GM19395 (cell line): ENCODE measurements at regions not wholly inside any gene's neighbourhood (a gene's known extent, or its start where the extent isn't known, plus 50 kb on each side); places are given as distances from the start of the nearest gene placed in this dataset.

Experiments
- ATAC-seq: cut with Tn5 transposase; IDR thresholded peaks from one replicate; pipeline ENCODE4 v1.9.1; 2021; ENCODE audit warnings: mild to moderate bottlenecking, moderate library complexity; ENCODE audit not compliant: unreplicated experiment

DNA sequence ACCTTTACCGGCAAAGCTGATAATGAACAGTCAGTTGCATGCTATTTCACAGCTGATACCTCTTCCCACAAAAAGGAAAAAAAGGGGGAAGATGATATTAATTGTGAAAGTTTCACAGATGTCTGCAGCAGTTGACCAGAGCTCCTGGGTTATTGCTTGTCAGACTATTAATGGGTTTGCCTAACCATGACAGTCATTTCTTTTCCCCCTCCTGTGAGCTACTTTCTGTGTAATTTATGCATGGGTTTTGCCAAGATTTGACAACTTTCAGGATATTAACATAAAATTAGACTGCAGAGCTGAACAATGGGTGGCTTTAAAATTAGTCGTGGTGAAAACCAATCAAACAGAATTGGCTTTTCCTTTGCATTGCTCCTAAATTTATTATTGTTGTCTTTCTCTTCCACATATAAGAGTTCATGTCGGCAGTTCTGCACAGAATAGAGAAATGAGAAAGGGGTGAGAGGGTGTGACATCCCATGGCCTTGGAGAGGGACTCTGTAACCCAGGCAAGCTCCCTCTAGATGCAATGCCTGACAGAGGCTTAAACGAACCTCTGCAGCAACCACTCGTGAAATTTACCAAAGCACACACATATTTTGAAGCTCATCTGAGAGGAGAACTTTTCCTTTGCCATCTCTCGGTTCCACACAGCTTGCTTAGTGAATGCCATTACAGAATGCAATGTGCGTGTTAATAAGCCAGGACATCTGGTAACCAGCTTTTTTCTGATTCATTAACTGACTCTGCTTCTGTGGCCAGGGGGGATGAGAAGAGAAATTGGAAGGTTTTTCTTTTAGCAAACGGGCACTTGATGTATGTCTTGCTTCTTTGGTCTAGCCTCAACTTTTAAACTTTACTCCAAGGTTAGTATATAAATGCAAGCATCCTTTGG is 82.2 kb upstream of the ITGA4 start:
- ATAC-seq: peak; percentile 79

DNA sequence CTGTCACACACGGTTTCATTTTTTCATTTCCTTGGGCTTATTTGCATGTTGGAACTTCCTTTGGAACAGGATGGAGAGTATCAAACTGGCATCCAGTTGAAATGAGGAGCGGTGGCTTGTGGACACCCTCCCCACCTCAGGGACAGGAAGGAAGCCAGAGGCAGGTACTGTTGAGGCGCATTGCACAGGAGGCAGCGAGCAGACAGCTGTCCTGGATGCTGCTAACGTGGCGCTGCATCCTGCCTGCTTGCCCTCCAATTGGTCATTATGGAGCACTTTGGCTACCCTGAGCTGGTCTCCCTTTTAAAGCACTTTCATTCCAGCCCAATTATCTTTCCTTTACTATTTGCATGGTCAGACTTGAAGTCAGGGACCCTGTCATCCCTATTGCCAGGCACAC is 80.7 kb upstream of the ITGA4 start:
- no peak for ATAC-seq

DNA sequence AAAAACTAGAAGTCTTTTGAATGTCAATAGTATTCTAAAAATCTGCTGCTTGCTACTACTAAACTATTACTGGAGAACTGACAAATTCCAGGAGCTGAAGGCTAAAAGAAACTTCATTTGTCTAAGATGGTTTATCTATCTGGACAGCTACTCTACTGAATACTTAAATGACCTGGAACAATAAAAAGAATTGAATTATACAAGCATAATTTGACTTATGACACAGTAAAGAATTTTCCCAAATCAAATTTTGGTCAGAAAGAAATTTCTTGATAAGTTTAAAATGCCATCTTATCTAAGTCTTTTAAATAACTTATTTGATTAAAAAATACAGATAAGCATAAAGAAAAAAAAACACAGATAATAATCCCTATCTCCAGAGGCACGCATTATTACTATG is 80.2 kb upstream of the ITGA4 start:
- no peak for ATAC-seq

DNA sequence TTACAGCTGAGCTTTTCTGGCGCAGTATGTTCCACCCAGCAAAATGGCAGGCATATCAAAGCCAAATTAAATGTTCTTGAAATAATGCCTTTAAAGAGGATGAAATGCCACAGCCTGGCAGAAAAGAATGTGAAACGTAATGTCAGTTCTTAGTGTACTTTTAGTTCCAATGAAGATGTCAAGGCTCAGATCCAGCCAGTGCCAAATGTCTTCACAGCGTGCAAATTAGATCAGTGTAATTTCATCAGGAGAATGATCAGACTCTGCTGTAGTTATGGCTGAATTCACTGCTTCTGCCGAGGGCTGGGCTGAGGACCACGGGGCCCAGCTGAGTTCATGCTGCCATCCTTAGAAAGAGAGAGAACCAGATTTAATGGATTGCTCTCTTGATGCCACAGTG is 78.7 kb upstream of the ITGA4 start:
- no peak for ATAC-seq

DNA sequence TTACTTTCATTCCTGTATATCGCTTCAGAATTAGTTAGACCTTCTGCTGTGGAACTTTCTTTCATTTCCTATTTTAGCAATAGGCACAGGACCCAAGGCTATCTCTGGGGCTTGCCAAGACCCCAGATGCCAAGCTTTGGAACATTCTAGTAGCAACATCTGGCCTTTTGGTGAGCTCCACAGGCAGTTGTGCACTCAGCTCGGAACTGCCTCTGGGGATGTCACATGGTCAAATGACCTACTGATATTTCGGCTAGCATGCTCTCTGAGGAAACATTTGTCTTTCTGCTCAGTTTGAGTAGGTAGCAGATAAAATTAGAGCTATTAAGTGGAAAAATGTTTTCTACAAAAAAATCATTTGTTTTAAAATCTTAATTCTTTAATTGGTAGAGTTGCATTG is 76.6 kb upstream of the ITGA4 start:
- no peak for ATAC-seq

DNA sequence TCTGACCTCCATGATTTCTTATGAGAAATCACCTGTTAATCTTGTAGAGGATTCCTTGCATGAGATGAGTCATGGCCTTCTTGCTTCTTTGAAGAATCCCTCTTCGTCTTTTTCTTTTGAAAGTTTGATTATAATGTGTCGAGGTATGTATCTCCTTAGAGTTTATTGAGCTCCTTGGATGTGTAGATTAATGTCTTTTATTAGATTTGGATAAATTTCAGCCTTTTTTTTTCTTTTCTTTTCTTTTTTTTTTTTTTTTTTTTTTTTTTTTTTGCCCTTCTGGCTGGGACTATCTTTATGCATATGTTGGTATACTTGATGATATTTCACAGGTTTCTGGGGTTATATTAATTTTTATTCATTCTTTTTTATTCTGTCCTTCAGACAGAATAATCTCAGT is 72.3 kb upstream of the ITGA4 start:
- no peak for ATAC-seq

DNA sequence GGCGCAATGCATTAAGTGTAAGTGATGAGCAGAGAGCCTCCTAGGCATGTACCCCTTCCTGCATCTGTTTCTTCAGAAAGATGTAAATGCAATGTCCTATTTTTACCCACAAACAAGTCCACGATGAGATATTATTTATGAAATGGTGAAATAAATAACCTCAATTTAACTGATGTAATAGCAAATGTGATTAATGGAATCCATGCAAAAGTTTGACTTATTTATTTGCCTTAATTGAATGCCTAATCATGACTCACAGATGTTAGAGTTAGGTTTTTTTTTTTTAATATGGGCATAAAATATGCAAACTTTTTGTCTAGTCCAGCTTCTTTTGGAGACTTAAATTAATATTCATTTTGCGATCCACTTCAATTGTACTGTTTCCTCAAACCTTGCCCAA is 67.7 kb upstream of the ITGA4 start:
- no peak for ATAC-seq

DNA sequence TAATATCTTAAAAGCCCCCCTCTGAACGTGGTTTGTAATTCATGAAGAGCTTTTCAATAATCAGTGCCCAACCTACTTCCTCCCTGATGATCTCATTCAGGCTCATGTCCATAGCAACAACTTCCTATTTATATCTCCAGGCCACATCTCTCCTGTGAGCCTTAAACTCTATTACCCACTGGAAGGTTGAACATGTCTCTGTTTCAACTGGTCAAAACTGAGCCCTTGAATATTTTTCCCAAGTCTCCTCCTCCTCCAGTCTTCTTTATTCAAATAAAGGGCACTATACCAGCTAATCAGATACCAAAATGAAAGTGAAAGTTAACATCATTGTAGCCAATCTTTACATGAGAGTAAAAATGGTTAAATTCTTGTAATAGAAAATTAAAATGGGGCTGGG is 63.7 kb upstream of the ITGA4 start:
- ATAC-seq: peak; percentile 58

DNA sequence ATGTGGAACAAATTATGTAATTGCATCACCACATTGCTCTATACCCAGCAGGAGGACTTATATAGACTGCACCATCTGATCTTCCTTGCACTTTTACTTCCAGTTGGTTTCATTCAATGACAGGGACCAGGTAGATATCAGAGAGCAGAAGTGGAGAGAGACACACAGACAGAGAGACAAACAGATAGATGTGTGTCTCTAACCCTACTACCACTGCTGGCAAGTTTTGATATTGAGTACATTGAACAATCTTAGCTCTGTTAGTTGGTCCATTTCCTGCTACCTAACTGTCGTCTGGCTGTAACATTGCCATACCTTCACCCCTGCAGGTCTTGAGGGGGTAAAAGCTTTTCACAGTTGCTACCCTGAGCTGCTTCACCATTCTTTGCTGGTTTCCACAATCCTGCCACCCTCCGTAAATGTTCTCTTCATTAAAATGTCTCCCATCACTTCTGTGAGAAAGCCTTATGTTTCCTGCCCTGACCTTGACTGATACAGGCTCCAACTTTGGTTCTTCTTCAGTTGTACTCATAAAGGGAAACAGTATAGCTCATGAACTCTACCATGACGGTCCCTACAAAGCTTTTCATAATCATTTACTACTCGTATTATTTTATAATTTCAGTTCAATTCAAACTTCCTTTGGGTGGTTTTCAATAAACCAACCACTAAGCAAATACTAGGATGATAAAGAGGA is 62.3 kb upstream of the ITGA4 start:
- no peak for ATAC-seq

DNA sequence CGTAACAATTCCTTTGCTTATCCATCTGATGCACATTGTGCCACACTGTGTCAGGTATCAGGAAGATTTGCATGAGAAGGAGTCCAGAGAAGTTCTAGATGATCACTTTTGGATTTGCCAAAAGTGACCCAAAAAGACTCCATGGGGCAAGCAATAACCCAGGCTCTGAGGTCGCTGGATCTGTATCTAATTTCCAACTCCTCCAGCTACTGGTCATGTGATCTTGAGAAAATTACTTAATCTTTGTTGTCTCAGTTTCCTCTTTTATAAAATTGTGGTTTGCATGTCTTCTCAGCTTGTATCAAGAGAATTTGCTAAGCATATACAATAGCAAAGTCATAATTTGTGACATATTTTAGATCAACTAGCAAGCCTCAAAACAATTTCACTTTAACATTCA is 61.3 kb upstream of the ITGA4 start:
- ATAC-seq: no peak

DNA sequence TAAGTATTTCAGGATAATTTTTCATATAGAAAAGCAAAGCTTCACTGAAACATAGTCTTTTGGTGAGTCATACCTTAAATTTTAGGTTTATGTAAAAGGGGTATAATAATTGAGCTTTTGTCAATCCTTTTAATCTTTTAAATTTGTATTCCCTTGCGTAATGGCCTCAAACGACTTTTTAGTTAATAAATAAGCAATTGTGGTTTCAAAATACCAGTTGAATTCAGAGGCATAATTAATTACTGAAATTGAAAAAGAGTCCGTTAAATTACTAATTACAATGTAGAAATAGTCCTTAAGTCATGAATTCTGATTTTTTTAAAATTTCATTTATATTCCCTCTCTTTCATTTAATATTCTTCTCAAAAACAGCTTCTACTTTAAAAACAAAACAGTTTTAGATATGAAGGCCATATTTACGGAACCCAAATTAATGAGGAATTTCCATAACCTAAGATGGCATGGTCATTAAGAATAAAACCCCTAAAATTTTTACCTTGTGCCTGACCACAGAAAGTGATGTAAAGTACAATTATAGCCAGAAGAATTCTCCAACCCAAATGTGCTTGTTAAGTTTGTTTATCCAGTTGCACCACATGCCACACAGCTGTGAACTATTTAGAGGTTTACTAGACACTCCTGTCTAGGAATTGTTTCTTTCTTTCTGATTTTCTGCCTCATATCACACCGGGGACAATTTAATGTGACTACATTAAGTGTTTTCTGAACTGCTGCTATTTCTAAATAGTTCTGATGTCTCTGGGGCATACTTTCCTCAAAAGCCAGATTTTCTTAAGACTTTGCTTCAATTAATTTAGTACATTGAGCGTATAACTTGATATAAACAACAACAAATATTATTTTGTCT is 60.7 kb upstream of the ITGA4 start:
- ATAC-seq: no peak

DNA sequence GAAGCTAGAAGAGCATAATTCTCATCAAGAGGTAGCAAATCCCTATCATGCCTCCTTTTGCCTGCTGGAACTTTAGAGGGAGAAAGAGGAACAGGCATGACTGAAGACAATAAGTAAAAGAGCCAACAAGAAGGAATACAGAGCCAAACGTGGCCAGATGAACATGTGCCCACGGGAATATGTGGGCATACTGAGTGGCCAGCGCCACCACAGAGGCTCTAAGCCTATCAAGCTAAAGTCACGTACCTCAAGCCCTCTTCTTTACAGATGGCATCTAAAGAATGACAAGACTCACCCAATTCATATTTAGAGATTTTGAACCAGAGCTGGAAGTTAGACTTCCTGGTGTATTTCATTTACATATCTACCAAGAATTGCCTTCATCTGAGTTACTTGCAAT is 59.9 kb upstream of the ITGA4 start:
- ATAC-seq: no peak

DNA sequence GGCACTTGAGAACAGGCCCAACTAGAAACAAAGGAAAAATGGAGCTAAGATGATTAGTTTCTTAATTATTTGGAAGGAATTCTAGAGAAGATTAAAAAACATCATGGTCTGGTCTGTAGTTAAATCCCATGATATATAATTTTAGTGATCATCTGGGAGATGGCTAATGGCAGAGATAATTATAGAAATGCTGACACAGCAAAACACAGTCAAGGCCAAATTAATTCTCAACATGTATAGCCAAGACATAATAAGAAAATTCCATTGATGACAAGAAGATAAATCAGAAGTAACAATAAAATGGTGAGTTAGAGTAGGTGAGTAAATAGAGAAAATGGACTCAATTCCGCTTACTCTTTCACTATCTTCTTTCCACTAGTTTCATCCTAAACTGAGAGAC is 59.2 kb upstream of the ITGA4 start:
- ATAC-seq: no peak

DNA sequence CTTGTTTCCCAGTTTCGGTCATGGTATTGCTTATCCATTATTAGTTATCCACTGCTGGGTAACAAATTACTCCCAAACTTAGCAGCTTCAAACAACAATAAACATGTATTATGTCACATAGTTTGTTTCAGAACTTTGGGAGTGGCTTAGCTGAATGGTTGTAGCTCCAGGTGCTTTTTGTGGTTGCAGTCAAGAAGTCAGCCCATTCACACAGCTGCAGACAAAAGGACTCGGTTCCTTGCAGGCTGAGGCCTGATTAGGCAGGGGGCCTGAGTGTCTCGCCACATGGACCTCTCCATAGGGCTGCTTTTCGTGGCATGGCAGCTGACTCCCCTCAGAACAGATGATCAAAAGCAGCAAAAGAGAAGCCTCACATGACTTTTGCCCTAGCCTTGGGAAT is 58.2 kb upstream of the ITGA4 start:
- ATAC-seq: no peak

DNA sequence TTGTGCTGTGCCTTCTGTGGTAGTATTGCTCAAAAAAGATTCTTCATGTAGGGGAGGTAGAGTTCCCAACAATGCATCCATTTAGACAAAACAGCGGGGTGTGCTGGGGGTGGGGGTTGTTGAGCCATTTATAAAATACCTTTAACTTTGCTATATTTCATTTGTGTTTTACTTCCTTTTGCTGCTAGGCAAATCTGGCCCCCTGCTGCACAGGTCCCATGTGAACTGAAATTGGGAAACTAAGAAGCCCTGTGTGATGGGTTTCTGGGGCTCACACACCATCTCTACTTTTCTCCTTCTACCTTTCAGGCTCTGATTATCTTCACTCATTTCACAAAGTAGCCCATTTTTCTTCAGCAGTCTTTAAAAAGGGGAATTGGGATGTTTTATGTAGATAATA is 52.7 kb upstream of the ITGA4 start:
- ATAC-seq: peak; percentile 55

DNA sequence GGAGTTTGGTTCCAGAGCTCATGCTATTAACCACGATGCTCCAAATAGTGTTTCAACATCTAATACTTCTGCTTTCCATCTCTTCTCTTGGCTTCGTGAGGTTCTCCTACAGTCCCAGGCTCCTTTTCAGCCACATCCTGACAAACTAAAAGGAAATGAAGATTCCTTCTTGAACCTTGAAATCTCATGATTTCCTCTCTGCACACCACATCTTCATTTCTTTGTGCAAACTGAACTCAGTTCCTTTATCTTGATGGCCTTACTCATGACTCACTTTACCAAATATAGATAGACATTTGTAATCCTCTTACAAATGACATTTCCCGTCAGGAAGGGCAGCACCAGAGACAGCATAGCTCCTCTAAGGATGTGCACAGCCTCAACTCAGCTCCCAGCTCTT is 50.0 kb upstream of the ITGA4 start:
- no peak for ATAC-seq
